PC-3 (cell line): ENCODE measurements at regions not wholly inside any gene's neighbourhood (a gene's known extent, or its start where the extent isn't known, plus 50 kb on each side); places are given as distances from the start of the nearest gene placed in this dataset.

Source experiments
- EZH2 ChIP-seq: fragments of 300-600 bp; sonication (generic); IDR thresholded peaks from one replicate; pipeline ENCODE4 v1.6.1; 2017; ENCODE audit warnings: antibody characterized with exemption, mild to moderate bottlenecking, low read length; ENCODE audit not compliant: unreplicated experiment
- EZH2phosphoT487 ChIP-seq: fragments of 300-600 bp; sonication (generic); IDR thresholded peaks from 2 replicates; pipeline ENCODE4 v1.6.1; 2018; ENCODE audit warnings: mild to moderate bottlenecking, antibody characterized with exemption, low read length, borderline replicate concordance
- TF ChIP-seq, protein P1 (sequence below): fragments of 300-600 bp; sonication (generic); conservative IDR thresholded peaks from 2 replicates; pipeline ENCODE4 v1.5.1; 2017; ENCODE audit warnings: antibody characterized with exemption, low read depth, mild to moderate bottlenecking, low read length

DNA sequence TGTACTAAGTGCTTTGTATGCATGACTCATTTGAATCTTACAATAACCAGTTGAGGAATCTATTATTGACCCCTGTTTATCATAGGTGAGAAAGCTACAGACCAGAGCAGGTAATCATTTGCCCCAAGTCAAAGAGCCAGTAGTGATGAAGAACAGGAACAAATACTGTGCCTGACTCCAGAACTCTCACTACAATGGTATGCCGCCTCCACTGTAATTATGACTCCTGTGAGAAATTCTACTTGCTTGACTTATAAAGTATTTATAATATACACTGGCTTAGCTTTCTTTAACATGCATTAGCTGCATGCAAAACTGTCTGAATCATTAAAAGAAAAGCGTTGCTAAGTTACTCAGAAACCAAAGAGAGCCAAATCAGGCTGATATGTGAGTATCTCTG lies 92.6 kb downstream of the ZNF281 start:
- TF ChIP-seq, protein P1, sequence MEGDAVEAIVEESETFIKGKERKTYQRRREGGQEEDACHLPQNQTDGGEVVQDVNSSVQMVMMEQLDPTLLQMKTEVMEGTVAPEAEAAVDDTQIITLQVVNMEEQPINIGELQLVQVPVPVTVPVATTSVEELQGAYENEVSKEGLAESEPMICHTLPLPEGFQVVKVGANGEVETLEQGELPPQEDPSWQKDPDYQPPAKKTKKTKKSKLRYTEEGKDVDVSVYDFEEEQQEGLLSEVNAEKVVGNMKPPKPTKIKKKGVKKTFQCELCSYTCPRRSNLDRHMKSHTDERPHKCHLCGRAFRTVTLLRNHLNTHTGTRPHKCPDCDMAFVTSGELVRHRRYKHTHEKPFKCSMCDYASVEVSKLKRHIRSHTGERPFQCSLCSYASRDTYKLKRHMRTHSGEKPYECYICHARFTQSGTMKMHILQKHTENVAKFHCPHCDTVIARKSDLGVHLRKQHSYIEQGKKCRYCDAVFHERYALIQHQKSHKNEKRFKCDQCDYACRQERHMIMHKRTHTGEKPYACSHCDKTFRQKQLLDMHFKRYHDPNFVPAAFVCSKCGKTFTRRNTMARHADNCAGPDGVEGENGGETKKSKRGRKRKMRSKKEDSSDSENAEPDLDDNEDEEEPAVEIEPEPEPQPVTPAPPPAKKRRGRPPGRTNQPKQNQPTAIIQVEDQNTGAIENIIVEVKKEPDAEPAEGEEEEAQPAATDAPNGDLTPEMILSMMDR: no peak
- TF ChIP-seq EZH2phosphoT487: no peak
- no peak for TF ChIP-seq EZH2
